Right renal cortex interstitium (tissue), 3 donors: ENCODE measurements at regions not wholly inside any gene's neighbourhood (a gene's known extent, or its start where the extent isn't known, plus 50 kb on each side); places are given as distances from the start of the nearest gene placed in this dataset.
A peak's percentile ranks its signal among the peaks of the same experiment; 100 is the strongest.

Experiments used
- DNase-seq, 3 donors: peaks; one replicate each; pipeline ENCODE4 v3.0.0-alpha.2; 2013; ENCODE audit warnings: low read depth in 3 of 3, low spot score in 2 of 3

- no peak for DNase-seq
These were observed 75.3 kb upstream of the ASTN2 start for GRCh38 chr9:117490199-117490598.

- DNase-seq, result no peak
These were observed 73.8 kb upstream of the ASTN2 start for GRCh38 chr9:117488659-117489058.

GRCh38 chr9:117487555-117488175 lies 72.8 kb upstream of the ASTN2 start:
- DNase-seq, result peak; percentile 48 to 64 (median 57)

GRCh38 chr9:117486426-117486825 lies 71.6 kb upstream of the ASTN2 start:
- DNase-seq, result no peak

- DNase-seq, result no peak
These were observed 70.3 kb upstream of the ASTN2 start for GRCh38 chr9:117485176-117485575.

GRCh38 chr9:117480729-117481128 lies 65.9 kb upstream of the ASTN2 start:
- no peak for DNase-seq

GRCh38 chr9:117480253-117480652 lies 65.4 kb upstream of the ASTN2 start:
- no peak for DNase-seq

GRCh38 chr9:117473293-117473692 lies 58.4 kb upstream of the ASTN2 start:
- no peak for DNase-seq

- DNase-seq, result no peak
These were observed 56.0 kb upstream of the ASTN2 start for GRCh38 chr9:117470902-117471301.

GRCh38 chr9:117470455-117470854 lies 55.6 kb upstream of the ASTN2 start:
- no peak for DNase-seq

- no peak for DNase-seq
These were observed 51.3 kb upstream of the ASTN2 start for GRCh38 chr9:117466111-117466510.

GRCh38 chr9:117465706-117466105 lies 50.8 kb upstream of the ASTN2 start:
- no peak for DNase-seq

GRCh38 chr9:117464941-117465616 lies 50.2 kb upstream of the ASTN2 start:
- DNase-seq, result no peak
